HG03442 (cell line): ENCODE measurements at regions not wholly inside any gene's neighbourhood (a gene's known extent, or its start where the extent isn't known, plus 50 kb on each side); places are given as distances from the start of the nearest gene placed in this dataset.

Experiments used
- ATAC-seq: cut with Tn5 transposase; IDR thresholded peaks from one replicate; pipeline ENCODE4 v1.9.1; 2021; ENCODE audit warnings: mild to moderate bottlenecking, moderate library complexity; ENCODE audit not compliant: unreplicated experiment

DNA sequence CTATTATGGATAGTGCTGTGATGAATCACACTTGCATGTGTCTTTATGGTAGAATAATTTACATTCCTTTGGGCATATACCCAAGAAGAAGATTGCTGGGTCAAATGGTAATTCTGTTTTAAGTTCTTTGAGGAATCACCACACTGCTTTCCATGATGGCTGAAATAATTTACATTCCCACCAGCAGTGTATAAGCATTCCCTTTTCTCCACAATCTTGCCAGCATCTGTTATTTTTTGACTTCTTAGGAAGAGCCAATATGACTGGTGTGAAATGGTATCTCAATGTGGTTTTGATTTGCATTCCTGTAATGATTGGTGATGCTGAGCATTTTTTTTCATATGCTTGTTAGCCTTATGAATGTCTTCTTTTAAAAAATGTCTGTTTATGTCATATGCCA is 1120.2 kb downstream of the ARAP2 start:
- no peak for ATAC-seq

DNA sequence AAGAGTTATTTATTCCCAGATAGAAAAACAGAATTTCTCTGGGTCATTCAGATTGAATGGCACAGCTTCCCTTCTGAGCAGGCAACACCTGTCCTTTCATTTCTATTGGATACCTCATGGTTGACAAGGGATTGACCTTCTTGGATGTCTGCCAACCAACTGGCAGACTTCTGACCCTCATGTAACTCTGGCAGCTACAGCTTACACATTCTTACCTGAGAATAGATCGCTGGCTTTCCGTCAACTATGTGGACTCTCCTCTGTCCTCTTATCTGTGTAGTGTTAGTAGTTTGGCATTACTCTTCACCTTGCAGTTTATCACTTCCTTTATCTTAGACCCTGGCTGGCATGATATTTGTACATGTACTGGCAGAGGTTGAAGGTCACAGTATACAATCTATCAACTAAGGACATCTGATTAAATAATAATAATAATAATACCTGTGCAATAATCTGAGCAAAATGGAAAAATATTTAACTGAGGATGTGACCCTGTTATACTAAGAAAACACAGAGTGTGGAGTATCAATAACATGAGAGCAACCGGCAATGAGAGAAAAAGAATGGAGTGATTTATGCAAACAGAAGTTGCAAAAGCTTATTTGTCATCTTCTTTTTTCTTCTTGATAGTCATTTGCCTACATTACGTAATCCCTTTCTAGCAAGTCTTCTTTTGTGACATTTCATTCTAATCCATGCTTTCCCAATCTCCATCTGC is 1118.2 kb downstream of the ARAP2 start:
- no peak for ATAC-seq

DNA sequence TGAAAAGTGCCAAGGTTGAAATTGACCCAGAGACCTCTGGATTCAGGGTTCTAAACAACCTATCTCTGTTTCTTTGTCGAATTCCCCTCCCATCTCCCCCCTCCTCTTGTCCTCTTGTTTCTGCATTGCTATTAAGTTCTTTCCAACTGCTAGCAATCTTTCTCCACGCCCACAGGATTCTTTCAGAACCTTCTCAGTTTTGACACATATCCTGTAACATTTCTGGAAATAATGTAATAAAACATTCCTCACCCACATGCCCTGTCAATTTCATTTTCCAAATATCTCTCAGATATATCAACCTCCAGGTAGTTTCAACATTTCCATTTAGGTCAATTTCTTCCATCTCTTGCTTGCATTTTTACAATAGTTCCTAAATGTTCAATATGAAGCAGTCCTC is 1105.9 kb downstream of the ARAP2 start:
- ATAC-seq = no peak

DNA sequence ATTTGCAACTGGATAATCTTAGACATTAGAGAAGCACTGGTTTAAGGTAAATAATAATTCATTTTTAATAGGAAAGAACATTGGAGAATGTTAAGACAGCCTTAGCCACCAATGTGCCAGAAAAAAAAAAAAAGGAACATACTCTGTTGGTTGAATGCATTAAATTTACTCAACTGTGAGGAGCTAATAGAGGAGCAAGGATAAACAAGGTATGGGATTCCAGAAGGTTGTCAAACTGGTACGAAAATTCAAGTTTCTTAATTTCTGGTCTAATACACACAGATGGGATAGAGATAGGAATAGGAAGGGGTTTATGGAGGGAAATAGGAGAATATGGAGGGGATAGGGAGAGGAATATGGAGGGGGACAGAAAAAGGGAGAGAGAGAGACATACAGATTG is 1096.6 kb downstream of the ARAP2 start:
- no peak for ATAC-seq

DNA sequence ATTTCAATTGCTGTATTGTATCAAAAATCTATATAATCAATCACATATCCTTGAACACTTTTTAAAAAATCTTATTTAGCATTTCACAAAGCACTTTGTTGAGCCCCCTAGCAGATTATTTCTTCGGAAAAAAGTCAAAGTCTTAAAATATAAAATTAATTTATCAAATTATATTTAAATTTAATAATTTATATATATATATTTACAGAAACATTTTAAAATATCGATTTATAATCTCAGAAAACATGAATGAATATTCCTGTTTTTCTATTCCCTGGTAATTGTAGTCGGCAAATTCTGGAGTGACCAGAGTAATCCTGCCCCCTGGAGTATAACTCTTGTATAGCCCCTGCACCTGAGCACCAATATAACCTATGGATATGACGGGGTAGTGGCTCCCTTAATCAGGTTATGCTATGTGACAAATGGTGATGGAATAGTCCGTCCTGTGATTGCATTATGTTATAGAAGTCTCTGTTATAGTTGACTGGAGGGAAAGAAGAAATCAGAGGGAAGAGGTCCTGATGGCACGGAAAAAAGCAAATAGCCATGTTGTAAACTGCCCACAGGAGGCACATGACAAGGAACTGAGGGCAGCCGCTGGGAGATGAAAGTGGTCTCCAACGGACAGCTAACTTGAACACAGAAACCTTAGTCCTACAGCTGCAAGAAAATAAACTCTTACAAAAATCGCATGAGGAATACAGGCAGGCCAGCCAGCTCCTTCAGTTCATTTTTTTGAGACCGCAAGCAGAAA is 1092.3 kb downstream of the ARAP2 start:
- no peak for ATAC-seq

DNA sequence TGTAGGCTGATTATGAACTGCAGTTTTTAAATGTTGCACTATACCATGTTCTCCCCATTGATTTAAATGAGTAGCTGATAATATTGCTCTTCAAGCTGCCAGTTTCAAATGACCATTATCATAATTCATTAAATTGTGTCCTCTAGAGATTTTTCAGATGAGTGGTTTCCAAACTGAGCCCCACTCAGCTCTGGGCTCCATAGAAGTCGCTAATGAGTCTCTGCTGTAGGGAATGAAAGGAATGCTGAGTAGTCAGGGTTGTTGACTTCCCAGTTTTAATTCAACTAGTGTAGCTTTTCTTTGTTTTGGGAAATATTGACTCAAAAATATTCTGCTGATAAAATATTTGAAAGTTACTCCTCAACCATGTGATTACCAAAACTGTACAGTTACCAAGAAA is 1081.1 kb downstream of the ARAP2 start:
- no peak for ATAC-seq

DNA sequence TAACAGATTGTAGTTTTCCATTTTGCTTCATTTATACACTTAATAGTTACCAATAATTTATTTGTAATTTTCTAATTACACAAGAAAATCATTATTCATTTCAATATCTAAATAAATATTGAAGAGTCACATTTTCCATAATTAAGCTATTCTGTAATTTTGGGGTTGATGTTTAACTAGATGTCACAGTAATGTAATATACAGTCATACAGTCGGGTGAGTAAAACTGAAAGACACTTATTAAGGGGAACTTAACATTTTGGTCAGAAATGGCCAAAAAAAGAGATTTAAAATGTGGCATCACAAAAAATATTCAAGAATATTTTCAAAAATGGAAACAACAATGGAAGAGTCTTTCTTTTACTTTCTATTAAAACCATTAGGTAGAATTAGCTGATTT is 1080.3 kb downstream of the ARAP2 start:
- ATAC-seq = no peak

DNA sequence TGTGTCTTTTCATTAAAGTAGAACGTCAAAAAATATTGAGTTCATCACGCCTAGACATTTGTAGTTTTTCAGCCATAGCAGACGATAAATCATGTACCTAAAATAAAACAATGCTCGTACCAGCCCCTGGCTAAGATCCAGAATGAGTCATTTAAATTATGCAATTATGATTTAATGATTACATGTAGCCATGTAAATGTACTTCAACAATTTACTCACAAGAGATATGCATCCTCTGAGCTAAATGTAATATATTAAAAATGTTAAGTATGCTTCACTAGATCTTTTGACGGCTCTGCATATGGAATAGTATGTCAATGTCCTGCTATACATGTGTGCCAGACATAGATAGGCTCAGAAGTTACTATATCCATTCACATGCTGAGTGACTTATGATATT is 1077.8 kb downstream of the ARAP2 start:
- ATAC-seq = no peak

DNA sequence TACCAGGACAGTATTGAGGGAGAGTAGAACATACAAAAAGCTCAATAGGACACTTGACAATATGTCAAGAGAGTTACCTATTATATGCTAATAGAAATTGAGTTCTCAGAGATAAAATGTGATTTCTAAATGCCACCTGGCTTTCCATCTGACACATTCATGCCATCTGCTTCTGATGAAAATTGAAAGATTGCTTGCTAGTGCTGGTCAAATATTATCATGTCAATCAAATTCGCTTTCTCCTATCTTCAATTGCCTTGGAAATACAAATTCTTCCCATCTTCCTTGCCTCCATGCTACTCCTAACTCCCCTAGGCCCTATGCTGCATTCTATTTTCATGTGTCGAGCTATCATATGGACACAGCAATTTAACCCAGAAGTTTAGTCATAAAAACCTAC is 1076.9 kb downstream of the ARAP2 start:
- no peak for ATAC-seq

DNA sequence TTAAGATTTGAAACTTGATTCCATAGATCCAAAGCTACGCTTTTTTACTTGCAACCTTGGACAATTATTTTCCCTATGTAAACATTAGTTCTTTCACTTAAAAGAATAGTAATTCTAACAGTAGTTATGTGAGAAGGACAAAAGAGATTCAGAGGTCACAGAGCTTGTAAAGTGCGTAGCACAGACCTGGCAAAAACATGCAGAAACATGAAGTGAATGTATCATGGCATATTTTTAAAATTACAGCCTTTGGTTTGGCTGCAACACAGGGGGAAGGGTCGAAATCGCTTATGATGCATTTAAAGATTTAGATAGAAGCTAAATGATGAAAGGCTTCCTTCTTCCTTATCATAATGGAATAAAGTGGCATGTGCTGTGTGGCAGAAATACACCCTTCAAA is 1068.8 kb downstream of the ARAP2 start:
- no peak for ATAC-seq

DNA sequence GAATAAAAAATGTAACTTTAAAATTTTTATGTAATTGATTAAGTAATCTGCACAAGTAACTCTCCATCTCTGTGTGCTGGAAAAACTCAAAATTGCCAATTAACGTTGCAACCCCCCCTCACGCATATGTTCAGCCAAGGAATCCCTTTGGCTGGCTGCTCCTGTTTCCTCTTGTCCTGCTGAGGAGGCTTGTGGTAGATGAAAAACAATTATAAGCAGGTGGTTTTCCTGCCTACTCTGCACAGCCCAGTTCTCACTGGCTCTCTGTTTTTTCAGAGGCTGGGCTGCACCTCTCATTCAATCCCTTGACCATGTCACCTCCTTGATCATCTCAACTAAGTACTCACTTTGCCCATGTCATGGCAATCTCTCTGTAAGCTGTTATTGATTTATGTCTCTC is 1068.4 kb downstream of the ARAP2 start:
- ATAC-seq = no peak

DNA sequence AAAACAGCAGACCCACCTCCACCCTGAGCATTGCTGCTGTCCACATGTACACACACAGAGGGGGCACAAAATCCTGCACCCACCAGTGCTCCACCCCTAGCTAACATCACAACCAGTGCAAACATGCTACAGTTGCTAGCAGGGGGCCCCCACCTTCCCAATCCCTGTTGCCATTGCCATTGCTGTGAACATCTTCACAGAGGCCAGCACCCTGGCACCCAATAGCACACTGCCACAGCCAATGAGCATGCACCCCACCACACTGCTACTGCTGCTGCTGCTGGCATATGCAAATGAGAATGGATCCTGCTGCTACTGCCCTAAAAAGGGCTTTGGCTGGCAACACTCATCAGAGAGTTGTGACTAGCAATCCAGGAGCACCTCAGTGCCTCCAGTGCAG is 1061.9 kb downstream of the ARAP2 start:
- ATAC-seq = no peak

DNA sequence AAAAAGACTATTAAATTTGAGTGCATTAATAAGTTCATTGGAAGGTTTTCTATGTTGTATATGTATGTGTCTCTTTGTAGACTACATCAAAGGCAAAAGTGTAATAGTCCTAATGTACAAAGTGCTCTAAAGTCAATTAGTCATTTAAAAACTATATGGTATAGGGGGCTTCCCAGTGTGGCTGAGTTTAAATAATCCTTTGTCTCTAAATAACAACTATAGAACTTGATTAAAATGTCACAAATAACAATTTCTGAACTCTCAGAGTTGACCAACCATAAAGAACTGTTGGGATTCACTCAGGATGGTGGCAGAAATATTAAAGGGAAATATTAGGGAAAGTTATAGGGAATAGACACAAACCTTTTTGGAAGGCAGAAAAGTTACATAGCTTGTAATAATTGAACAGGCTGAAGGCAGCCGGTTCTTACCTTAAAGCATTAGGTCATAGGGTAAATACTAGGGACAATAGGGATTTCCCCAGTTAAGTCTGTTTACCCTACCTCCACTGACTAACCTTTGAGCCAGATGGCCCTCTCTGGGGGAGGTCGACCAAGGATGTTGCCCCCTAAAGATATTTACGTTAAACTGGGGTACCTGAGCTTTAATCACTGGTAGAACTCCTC is 1054.2 kb downstream of the ARAP2 start:
- no peak for ATAC-seq

DNA sequence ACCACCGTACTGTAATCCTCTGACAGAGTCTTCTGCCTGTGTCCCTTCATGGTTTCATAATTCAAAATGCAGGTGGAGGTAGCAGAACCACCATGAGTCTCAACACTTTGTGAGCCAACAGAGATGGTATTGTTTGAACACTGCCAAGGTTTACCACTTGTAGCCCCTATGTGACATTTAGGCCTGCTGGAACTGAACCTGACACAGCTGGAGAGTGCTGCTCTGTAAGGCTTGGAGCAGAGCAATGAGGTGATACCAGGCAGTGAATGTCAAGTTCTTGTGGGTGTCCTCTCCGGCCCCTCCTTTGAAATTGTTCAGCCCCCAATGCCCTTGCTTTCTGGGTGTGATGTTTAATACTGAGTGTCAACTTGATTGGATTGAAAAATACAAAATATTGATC is 1042.9 kb downstream of the ARAP2 start:
- no peak for ATAC-seq

DNA sequence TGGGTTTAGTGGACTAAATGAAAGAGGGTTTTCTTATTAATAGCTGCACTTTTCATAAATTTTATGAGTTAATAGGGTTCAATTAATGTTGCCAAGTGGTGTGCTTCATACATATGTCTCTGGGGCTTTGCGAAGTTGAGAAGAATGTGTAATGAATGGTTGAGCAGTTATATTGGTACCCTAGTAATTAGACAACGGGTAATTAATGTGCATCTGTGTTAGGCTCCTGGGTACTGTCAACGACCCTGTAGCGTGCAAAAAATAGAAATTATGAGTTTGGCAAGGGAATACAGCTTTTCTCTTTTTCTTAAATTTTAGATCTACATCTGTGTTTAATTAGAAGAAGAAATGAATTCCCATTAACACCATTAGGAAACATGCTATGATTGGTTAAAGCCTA is 1027.7 kb downstream of the ARAP2 start:
- ATAC-seq = no peak

DNA sequence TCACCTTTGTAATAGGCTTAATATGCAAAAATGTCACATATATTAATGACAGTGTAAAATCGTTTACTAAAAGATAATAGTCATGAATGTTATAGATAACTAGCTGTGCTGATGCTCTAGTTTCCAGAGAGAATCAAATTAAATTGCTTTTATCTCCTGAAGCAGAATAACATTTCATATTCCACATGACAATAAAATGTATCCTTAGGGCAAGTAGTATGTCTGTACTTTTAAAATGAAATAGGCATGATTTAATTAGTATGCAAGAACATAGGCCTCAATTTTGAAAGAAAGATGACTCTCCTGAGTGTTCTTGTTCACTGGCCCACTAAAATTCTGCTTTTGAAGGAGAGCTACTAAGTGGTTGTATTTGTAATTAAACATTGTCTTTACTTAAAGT is 1027.0 kb downstream of the ARAP2 start:
- ATAC-seq = no peak

DNA sequence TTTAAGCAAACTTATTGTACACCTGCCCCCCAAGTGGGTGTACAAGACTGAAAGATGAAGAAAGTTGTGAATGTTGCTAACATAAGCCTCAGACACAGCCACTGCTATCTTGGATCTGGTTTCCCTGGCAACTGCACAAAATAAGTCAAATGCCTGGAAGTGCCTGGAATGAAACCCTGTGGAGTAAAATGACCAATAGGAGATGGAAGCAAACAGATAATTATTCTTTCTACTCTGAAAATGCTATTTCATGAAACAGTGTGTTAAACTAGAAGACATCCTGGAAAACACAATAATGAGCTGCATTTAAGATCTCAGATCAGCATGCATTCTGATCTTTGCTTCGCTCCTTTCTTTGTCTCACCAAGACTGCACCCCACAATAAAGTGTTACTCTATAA is 1016.0 kb downstream of the ARAP2 start:
- no peak for ATAC-seq

DNA sequence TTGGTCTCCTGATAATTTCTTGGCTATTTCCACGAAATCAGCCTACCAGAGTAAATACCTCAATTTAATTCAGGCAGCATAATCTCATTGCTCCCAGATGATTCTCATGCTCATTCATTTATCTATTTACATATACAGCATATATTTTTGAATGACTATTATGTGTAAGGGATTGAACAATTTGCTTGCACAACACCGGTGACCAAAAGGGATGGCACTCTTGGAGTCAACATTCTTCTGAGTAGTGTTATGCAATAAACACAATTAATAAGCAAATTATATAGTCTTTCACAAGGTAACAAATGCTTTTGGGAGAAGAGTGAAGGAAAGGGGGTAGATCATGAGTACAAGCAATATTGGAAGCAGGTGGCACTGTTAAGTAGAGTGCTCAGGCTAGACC is 1015.3 kb downstream of the ARAP2 start:
- no peak for ATAC-seq

DNA sequence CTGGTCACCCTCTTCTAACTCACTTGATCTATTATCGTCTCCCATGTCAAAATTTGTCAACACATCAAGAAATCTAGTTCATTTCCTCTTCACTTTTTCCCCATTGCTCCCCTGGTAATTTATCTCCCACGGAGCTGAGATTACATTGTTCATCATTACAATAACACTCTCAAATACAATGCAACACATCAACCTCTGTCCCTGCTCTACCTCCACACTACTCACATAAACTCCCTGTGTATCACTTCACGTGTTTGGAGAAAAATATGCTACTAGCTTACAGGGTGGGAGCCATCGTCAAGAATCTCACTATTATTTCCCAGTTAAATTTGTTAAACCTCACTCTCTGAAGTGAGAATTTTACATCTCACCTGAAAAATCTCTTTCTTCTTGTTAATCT is 1006.4 kb downstream of the ARAP2 start:
- ATAC-seq = no peak

DNA sequence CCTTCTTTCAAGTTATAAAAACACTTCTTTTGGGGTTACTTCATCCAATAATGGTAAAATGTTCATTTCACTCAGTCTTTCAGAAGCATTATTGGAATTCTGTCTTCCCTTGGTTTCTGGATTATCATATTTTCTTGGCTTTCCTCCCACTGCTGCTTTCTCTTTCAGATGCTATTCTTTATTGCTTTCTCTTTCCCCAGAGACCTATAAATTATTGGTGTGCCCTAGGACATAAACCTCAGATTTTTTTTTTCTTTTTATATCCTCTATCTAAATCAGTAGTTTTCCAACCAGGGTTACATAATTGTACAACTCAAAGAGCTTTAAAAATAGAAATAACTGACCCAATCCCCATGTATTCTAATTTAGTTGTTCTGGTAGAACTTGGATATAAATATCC is 1005.5 kb downstream of the ARAP2 start:
- no peak for ATAC-seq

DNA sequence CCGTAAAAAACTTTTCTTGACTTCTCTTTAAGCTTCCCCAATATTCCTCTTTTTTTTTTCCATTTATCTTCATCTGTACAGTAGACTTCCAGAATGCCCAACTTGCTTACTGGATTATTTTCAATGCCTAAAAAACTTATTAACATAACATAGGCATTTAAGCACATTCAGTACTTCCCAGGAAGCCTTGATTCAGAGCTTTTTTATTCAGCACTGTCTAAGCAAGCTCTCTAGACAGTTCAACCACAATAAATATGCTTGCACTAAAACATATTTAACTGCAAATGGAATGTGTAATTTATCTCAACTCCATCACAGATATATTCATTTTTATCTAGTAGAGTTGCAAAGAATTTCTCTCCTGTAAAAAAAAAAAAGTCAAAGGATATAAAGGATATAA is 997.8 kb downstream of the ARAP2 start:
- no peak for ATAC-seq

DNA sequence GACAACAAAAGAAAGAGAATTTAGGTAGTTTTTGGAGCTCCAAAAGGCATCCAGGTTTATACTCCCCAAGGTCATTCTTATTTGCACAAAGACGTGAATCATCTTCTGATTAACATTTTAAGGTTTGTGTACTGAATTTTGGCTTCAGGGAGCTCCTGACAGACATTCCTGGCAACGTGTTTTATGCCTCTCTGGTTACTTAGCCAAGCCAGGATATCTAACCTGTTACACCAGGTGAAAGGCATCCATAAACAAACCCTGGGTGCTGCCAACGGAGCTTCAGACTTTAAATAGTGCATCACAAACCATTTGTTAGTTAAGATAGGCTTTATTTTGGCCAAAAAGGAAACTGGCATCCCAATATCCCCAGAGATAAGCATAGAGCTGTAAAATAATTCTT is 997.3 kb downstream of the ARAP2 start:
- ATAC-seq = no peak
